Neuronal stem cell (in vitro differentiated cells): ENCODE measurements at regions not wholly inside any gene's neighbourhood (a gene's known extent, or its start where the extent isn't known, plus 50 kb on each side); places are given as distances from the start of the nearest gene placed in this dataset.

ENCODE experiments used
- DNase-seq: peaks from one replicate; pipeline ENCODE4 v3.0.0-alpha.2; 2013; ENCODE audit warnings: low spot score
- H2AFZ ChIP-seq: one replicate; pipeline ENCODE4 v1.6.1; 2013; ENCODE audit warnings: mild to moderate bottlenecking, low read length, inconsistent platforms
- H2AK5ac ChIP-seq: 2 replicates; pipeline ENCODE4 v1.6.1; 2013; ENCODE audit warnings: low read depth, mild to moderate bottlenecking, inconsistent platforms, low read length, moderate library complexity, mixed read lengths
- H2BK120ac ChIP-seq: 2 replicates; pipeline ENCODE4 v1.6.1; 2013; ENCODE audit warnings: low read depth, mild to moderate bottlenecking, inconsistent platforms, low read length, moderate library complexity, mixed read lengths
- H2BK12ac ChIP-seq: one replicate; pipeline ENCODE4 v1.6.1; 2013; ENCODE audit warnings: low read length, inconsistent platforms
- H2BK15ac ChIP-seq: 2 replicates; pipeline ENCODE4 v1.6.1; 2013; ENCODE audit warnings: mild to moderate bottlenecking, low read length, inconsistent platforms, mixed read lengths
- H2BK5ac ChIP-seq: one replicate; pipeline ENCODE4 v1.6.1; 2013; ENCODE audit warnings: inconsistent platforms, mild to moderate bottlenecking, low read length, moderate library complexity
- H3K14ac ChIP-seq: one replicate; pipeline ENCODE4 v1.6.1; 2013; ENCODE audit warnings: low read length, inconsistent platforms
- H3K18ac ChIP-seq: 2 replicates; pipeline ENCODE4 v1.6.1; 2013; ENCODE audit warnings: low read length, inconsistent platforms
- H3K23ac ChIP-seq: 2 replicates; pipeline ENCODE4 v1.6.1; 2013; ENCODE audit warnings: low read depth, mild to moderate bottlenecking, mixed read lengths, low read length, inconsistent platforms; ENCODE audit not compliant: poor library complexity
- H3K27ac ChIP-seq: replicated peaks from 3 replicates; pipeline ENCODE4 v1.5.1; 2013; ENCODE audit warnings: low read length, inconsistent platforms
- H3K27me3 ChIP-seq, 3 experiments: 2 replicates each; pipeline ENCODE4 v1.6.1; 2013; ENCODE audit warnings: low read length in 3 of 3, mild to moderate bottlenecking in 2 of 3, inconsistent platforms in 1 of 3, low read depth in 1 of 3, mixed read lengths in 1 of 3, moderate library complexity in 1 of 3; ENCODE audit not compliant: control insufficient read depth in 3 of 3, insufficient read depth in 3 of 3
- H3K36me3 ChIP-seq, 2 donors: replicated peaks in 1 of 2; 2 replicates each; pipeline ENCODE4 v1.6.1; 2013; ENCODE audit warnings: low read length in 2 of 2; ENCODE audit not compliant: control insufficient read depth in 2 of 2, insufficient read depth in 2 of 2
- H3K4ac ChIP-seq: 2 replicates; pipeline ENCODE4 v1.6.1; 2013; ENCODE audit warnings: inconsistent platforms, mild to moderate bottlenecking, low read length, moderate library complexity
- H3K4me1 ChIP-seq, 2 donors: 1 replicate in 1 of 2; 2 replicates in 1 of 2; pipeline ENCODE4 v1.6.1; 2013; ENCODE audit warnings: low read length in 2 of 2, low read depth in 1 of 2; ENCODE audit not compliant: control insufficient read depth in 2 of 2, insufficient read depth in 1 of 2
- H3K4me2 ChIP-seq: one replicate; pipeline ENCODE4 v1.6.1; 2013; ENCODE audit warnings: mild to moderate bottlenecking, low read length, inconsistent platforms; ENCODE audit not compliant: insufficient read depth, poor library complexity, severe bottlenecking
- H3K4me3 ChIP-seq, 2 donors: 2 replicates each; pipeline ENCODE4 v1.5.1; 2013; ENCODE audit warnings: low read length in 2 of 2, mild to moderate bottlenecking in 2 of 2, inconsistent platforms in 1 of 2, moderate library complexity in 1 of 2
- H3K79me1 ChIP-seq: one replicate; pipeline ENCODE4 v1.6.1; 2013; ENCODE audit warnings: low read depth, mild to moderate bottlenecking, inconsistent platforms, low read length, moderate library complexity
- H3K9ac ChIP-seq: one replicate; pipeline ENCODE4 v1.6.1; 2013; ENCODE audit warnings: mild to moderate bottlenecking, low read depth, low read length, inconsistent platforms; ENCODE audit not compliant: poor library complexity
- H3K9me3 ChIP-seq, 2 donors: replicated peaks in 1 of 2; 2 replicates each; pipeline versions ENCODE3 to v1.6.1; 2013; ENCODE audit warnings: low read length in 2 of 2, mild to moderate bottlenecking in 2 of 2, inconsistent platforms in 1 of 2, low read depth in 1 of 2, mixed read lengths in 1 of 2, moderate library complexity in 1 of 2; ENCODE audit not compliant: control insufficient read depth in 2 of 2, insufficient read depth in 1 of 2
- H4K8ac ChIP-seq: one replicate; pipeline ENCODE4 v1.6.1; 2013; ENCODE audit warnings: low read depth, mild to moderate bottlenecking, inconsistent platforms, low read length, moderate library complexity
- H4K91ac ChIP-seq: one replicate; pipeline ENCODE4 v1.6.1; 2013; ENCODE audit warnings: low read length, low read depth, mild to moderate bottlenecking, inconsistent platforms; ENCODE audit not compliant: poor library complexity
- WGBS, 2 donors: extraction: QIAGEN DNeasy Blood & Tissue Kit; methylation state at CpG; one replicate each; pipeline ENCODE4 v1.1.7; 2013; ENCODE audit warnings: missing lambda C conversion rate in 2 of 2, mixed read lengths in 1 of 2; ENCODE audit not compliant: insufficient read length in 2 of 2, insufficient replicate concordance in 1 of 2; ENCODE audit errors: extremely low coverage in 2 of 2; 5-methylcytosine and 5-hydroxymethylcytosine counted together

- no peak overlapping the region for H2BK5ac ChIP-seq
- no peak overlapping the region for H2BK120ac ChIP-seq
- H3K9me3 ChIP-seq = peaks cover 0 to 1% of the 10 kb centered on the region in 2 donors
- H3K4me2 ChIP-seq = no peak overlapping the region
- no peak overlapping the region for H2BK15ac ChIP-seq
- no peak overlapping the region for H3K14ac ChIP-seq
- H3K27ac ChIP-seq = no peak overlapping the region
- no peak overlapping the region for H3K9ac ChIP-seq
- H3K79me1 ChIP-seq = no peaks in the 10 kb centered on the region
- peaks cover 0 to 4% of the 10 kb centered on the region in 2 donors for H3K4me1 ChIP-seq
- peaks cover 0 to 4% (median 0%) of the 10 kb centered on the region in 3 experiments for H3K27me3 ChIP-seq
- peak overlapping the region; percentile 85 for H3K18ac ChIP-seq
- no peak overlapping the region for H3K4me3 ChIP-seq
- no peak overlapping the region for H2AFZ ChIP-seq
- no peak overlapping the region for H3K4ac ChIP-seq
- no peak for DNase-seq
- no peak overlapping the region for H3K23ac ChIP-seq
- H3K36me3 ChIP-seq = no peaks in the 10 kb centered on the region
- H2BK12ac ChIP-seq = no peak overlapping the region
- H4K91ac ChIP-seq = no peak overlapping the region
- H4K8ac ChIP-seq = no peak overlapping the region
- no CpG with 5 or more reads among the region's 26 CpGs for WGBS, 2 donors
- H2AK5ac ChIP-seq = no peak overlapping the region
Observed at GRCh38 chr2:885230-886071, 65.2 kb upstream of the SNTG2 start.

GRCh38 chr2:883803-884748, 66.6 kb upstream of the SNTG2 start:
- no peak overlapping the region for H3K9ac ChIP-seq
- no peak overlapping the region for H2BK15ac ChIP-seq
- H3K18ac ChIP-seq = peak overlapping the region; percentile 54
- H3K9me3 ChIP-seq = peaks cover 0 to 1% of the 10 kb centered on the region in 2 donors
- H3K4me2 ChIP-seq = no peak overlapping the region
- peaks cover 0 to 4% of the 10 kb centered on the region in 2 donors for H3K4me1 ChIP-seq
- no peak overlapping the region for H3K23ac ChIP-seq
- no peak overlapping the region for H2BK12ac ChIP-seq
- H3K27ac ChIP-seq = no peak overlapping the region
- no peak overlapping the region for H4K8ac ChIP-seq
- H2AFZ ChIP-seq = no peak overlapping the region
- DNase-seq = no peak
- no peaks in the 10 kb centered on the region for H3K36me3 ChIP-seq
- H3K27me3 ChIP-seq = peaks cover 0 to 4% (median 0%) of the 10 kb centered on the region in 3 experiments
- H4K91ac ChIP-seq = no peak overlapping the region
- H2BK5ac ChIP-seq = no peak overlapping the region
- H3K14ac ChIP-seq = no peak overlapping the region
- no peak overlapping the region for H2BK120ac ChIP-seq
- whole genome bisulfite sequencing, 2 donors = no CpG with 5 or more reads among the region's 21 CpGs
- no peak overlapping the region for H3K4ac ChIP-seq
- no peak overlapping the region for H3K4me3 ChIP-seq
- H3K79me1 ChIP-seq = no peaks in the 10 kb centered on the region
- H2AK5ac ChIP-seq = no peak overlapping the region

GRCh38 chr2:883260-883802, 67.3 kb upstream of the SNTG2 start:
- Histone ChIP-seq H3K27me3 (peaks cover 0 to 4% (median 0%) of the 10 kb centered on the region in 3 experiments), H2AFZ (no peak overlapping the region), H3K9ac (no peak overlapping the region), H3K9me3 (peaks cover 0 to 1% of the 10 kb centered on the region in 2 donors), H4K8ac (no peak overlapping the region), H3K27ac (no peak overlapping the region), H3K14ac (no peak overlapping the region), H3K18ac (peak overlapping the region; percentile 54), H3K4me1 (peaks cover 0 to 4% of the 10 kb centered on the region in 2 donors), H2BK5ac (no peak overlapping the region), H2AK5ac (no peak overlapping the region), H3K4me2 (no peak overlapping the region), H3K4me3 (no peak overlapping the region), H3K23ac (no peak overlapping the region), H2BK15ac (no peak overlapping the region), H3K79me1 (no peaks in the 10 kb centered on the region), H4K91ac (no peak overlapping the region), H2BK120ac (no peak overlapping the region), H2BK12ac (no peak overlapping the region), H3K36me3 (no peaks in the 10 kb centered on the region), H3K4ac (no peak overlapping the region)
- no CpG with 5 or more reads among the region's 14 CpGs for WGBS, 2 donors
- no peak for DNase-seq
